Thoracic aorta (tissue), 2 donors: ENCODE measurements at regions not wholly inside any gene's neighbourhood (a gene's known extent, or its start where the extent isn't known, plus 50 kb on each side); places are given as distances from the start of the nearest gene placed in this dataset.

Source experiments
- ATAC-seq: fragments of 150-250 bp; one replicate; pipeline ENCODE4 v1.8.0; 2017; ENCODE audit warnings: low read depth; ENCODE audit not compliant: insufficient number of reproducible peaks, low FRiP score
- DNase-seq: peaks from one replicate; pipeline ENCODE4 v3.0.0-alpha.2; 2020; ENCODE audit warnings: low spot score
- H3K27ac ChIP-seq, 2 donors: fragments of 200-600 bp; sonication (generic); 1 replicate in 1 of 2; 2 replicates in 1 of 2; pipeline ENCODE4 v1.5.1; 2016; ENCODE audit warnings: mild to moderate bottlenecking in 2 of 2, moderate library complexity in 2 of 2
- H3K27me3 ChIP-seq: fragments of 200-600 bp; sonication (generic); replicated peaks from 2 replicates; pipeline ENCODE4 v1.6.0; 2016; ENCODE audit warnings: mild to moderate bottlenecking; ENCODE audit not compliant: insufficient read depth
- H3K36me3 ChIP-seq: fragments of 200-600 bp; sonication (generic); one replicate; pipeline ENCODE4 v1.5.1; 2016
- H3K4me1 ChIP-seq, 2 donors: fragments of 200-600 bp; sonication (generic); 1 replicate in 1 of 2; 2 replicates in 1 of 2; pipeline versions ENCODE4 v1.5.1 to v1.6.0; 2016; ENCODE audit warnings: low read depth in 2 of 2, mild to moderate bottlenecking in 1 of 2; ENCODE audit not compliant: control insufficient read depth in 1 of 2
- H3K4me3 ChIP-seq: fragments of 200-600 bp; sonication (generic); 2 replicates; pipeline ENCODE4 v1.5.1; 2016; ENCODE audit warnings: mild to moderate bottlenecking
- H3K9me3 ChIP-seq: fragments of 200-600 bp; sonication (generic); 2 replicates; pipeline ENCODE4 v1.5.1; 2016
- TF ChIP-seq, protein P1 (sequence below): fragments of 200-600 bp; sonication (generic); IDR thresholded peaks from one replicate; pipeline ENCODE4 v1.5.1; 2019; ENCODE audit warnings: antibody characterized with exemption

DNA sequence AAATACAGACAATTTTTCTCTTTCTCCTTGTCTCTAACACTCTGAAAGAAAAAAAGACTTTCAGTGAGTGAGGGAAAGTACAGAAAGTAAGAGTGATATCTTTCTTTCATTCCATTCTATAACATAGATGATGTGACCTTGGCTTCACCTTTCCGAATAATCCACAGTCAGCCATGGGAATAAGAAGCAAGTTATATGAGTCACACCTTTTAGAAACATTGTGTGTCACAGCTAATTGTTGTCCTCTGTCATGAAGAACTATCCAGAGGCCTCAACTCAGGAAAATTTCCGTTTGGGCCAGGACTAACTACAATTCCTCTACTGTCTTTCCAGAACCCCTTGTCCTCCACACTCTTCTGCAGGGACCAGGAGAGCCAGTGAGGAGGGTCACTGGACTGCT lies 209.7 kb upstream of the FAR2 start:
- H3K9me3 ChIP-seq: no peaks in the 10 kb centered on the region
- ATAC-seq: no peak
- H3K27ac ChIP-seq: no peak overlapping the region
- no peak overlapping the region for H3K4me3 ChIP-seq
- no peaks in the 10 kb centered on the region for H3K36me3 ChIP-seq
- no peaks in the 10 kb centered on the region for H3K27me3 ChIP-seq
- TF ChIP-seq, protein P1, sequence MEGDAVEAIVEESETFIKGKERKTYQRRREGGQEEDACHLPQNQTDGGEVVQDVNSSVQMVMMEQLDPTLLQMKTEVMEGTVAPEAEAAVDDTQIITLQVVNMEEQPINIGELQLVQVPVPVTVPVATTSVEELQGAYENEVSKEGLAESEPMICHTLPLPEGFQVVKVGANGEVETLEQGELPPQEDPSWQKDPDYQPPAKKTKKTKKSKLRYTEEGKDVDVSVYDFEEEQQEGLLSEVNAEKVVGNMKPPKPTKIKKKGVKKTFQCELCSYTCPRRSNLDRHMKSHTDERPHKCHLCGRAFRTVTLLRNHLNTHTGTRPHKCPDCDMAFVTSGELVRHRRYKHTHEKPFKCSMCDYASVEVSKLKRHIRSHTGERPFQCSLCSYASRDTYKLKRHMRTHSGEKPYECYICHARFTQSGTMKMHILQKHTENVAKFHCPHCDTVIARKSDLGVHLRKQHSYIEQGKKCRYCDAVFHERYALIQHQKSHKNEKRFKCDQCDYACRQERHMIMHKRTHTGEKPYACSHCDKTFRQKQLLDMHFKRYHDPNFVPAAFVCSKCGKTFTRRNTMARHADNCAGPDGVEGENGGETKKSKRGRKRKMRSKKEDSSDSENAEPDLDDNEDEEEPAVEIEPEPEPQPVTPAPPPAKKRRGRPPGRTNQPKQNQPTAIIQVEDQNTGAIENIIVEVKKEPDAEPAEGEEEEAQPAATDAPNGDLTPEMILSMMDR: no peak
- DNase-seq: no peak
- no peaks in the 10 kb centered on the region for H3K4me1 ChIP-seq

DNA sequence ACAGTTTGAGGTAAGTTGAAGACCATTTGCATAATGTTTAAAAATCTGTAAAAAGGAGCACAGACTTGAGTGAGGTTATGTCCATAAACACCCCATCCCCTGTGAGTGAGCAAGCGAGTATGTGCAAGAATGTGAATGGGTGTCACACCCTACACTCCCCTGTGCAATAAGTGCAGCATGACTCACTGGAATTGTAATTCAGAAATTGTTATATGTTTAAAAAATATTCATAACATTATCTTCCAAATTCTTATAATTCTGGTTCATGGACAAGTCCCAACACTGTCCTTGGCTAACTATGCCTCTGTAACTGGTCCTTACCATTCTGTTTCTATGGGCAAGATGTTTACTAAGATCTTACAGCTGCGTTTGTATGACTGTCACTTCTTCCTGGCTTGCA lies 207.8 kb upstream of the FAR2 start:
- Histone ChIP-seq H3K4me3 (no peak overlapping the region), H3K27ac (no peak overlapping the region), H3K27me3 (no peaks in the 10 kb centered on the region), H3K36me3 (no peaks in the 10 kb centered on the region), H3K9me3 (no peaks in the 10 kb centered on the region), H3K4me1 (no peaks in the 10 kb centered on the region)
- TF ChIP-seq, protein P1: no peak
- no peak for DNase-seq
- ATAC-seq: no peak

DNA sequence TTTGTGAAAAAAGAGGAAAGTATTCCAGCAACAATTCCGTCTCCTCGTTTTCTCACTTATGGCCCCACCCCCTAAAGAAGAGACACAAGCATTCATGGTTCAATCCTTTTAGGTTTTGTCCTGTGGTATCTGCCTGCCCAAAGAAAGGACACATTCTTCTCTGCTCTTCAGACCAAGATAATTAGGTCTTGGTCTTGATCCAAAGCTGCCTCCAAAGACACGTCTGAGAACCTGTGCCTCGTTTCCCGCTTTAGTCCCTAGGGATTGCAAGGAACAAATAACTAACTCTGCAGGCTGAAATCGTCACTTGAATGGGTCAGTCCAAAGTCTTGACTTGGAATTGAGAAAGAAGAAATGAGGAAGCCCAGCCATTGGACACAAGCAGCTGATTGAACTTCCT lies 202.7 kb upstream of the FAR2 start:
- H3K27me3 ChIP-seq: no peaks in the 10 kb centered on the region
- no peaks in the 10 kb centered on the region for H3K36me3 ChIP-seq
- DNase-seq (no peak), ATAC-seq (no peak)
- no peaks in the 10 kb centered on the region for H3K4me1 ChIP-seq
- H3K4me3 ChIP-seq: no peak overlapping the region
- H3K9me3 ChIP-seq: no peaks in the 10 kb centered on the region
- H3K27ac ChIP-seq: no peak overlapping the region
- TF ChIP-seq, protein P1: no peak

DNA sequence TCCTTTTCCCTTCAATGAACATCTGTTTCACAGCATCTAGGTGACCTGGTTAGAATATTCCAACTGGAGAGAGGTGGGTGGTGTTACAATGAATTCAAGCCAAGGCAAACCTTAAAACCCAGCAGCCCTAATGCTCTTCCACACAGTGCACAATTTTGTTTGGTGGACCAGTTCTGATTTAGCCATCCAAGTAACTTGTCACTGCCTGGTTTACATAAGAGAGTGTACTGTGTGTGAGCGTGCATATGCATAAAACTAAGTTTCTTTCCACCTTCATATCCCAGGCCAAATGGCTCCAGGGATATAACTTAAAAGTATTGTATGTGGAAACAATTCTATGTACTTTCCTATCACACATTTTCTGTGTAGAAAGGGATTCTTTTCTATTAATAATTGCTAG lies 200.4 kb upstream of the FAR2 start:
- ATAC-seq (no peak), DNase-seq (no peak)
- no peak overlapping the region for H3K4me3 ChIP-seq
- H3K27me3 ChIP-seq: no peaks in the 10 kb centered on the region
- no peak overlapping the region for H3K27ac ChIP-seq
- H3K9me3 ChIP-seq: no peaks in the 10 kb centered on the region
- H3K36me3 ChIP-seq: no peaks in the 10 kb centered on the region
- no peaks in the 10 kb centered on the region for H3K4me1 ChIP-seq
- TF ChIP-seq, protein P1: no peak

DNA sequence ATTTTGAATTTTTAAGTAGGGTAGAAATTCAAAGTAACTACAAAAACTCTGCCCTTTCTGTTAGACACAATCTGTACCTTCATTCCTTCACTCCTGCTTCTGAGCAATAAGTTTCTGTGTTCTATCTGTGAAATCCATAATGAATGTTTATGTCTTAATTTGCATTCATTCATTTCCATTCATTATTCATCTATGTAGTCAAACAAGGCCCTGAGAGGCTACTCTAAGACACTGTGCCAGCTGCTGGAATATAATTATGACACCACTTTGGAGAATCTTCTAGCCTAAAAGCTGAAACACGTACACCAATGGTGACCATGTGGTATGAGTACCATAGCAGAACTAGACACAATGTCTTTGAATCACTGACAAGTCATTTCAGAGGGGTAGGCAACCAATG lies 199.9 kb upstream of the FAR2 start:
- Histone ChIP-seq H3K36me3 (no peaks in the 10 kb centered on the region), H3K9me3 (no peaks in the 10 kb centered on the region), H3K27ac (no peak overlapping the region), H3K4me1 (no peaks in the 10 kb centered on the region), H3K4me3 (no peak overlapping the region), H3K27me3 (no peaks in the 10 kb centered on the region)
- DNase-seq: no peak
- no peak for ATAC-seq
- TF ChIP-seq, protein P1: no peak
